Left lobe of liver (tissue), 2 donors: ENCODE measurements at regions not wholly inside any gene's neighbourhood (a gene's known extent, or its start where the extent isn't known, plus 50 kb on each side); places are given as distances from the start of the nearest gene placed in this dataset.
A peak's percentile ranks its signal among the peaks of the same experiment; 100 is the strongest.

Experiments
- ATAC-seq: fragments of 200-7000 bp; cut with Tn5 transposase; one replicate; pipeline ENCODE4 v1.9.1; 2020; ENCODE audit warnings: mild to moderate bottlenecking, moderate library complexity
- DNase-seq: peaks from one replicate; pipeline ENCODE4 v3.0.0-alpha.2; 2020; ENCODE audit warnings: low spot score
- donor health status: DM: no; HTN: no; CAD: no; lungs with moderate emphysema.
- donor health status: DM: no; HTN: yes; CAD: no.

- ATAC-seq (no peak), DNase-seq (no peak)
Observed at GRCh38 chr6:22041797-22042480, 254.9 kb downstream of the PRL start.

- DNase-seq (no peak), ATAC-seq (no peak)
Observed at GRCh38 chr6:22042706-22043105, 254.1 kb downstream of the PRL start.

- DNase-seq, result no peak
- ATAC-seq, result no peak
Observed at GRCh38 chr6:22043284-22043962, 253.4 kb downstream of the PRL start.

DNA sequence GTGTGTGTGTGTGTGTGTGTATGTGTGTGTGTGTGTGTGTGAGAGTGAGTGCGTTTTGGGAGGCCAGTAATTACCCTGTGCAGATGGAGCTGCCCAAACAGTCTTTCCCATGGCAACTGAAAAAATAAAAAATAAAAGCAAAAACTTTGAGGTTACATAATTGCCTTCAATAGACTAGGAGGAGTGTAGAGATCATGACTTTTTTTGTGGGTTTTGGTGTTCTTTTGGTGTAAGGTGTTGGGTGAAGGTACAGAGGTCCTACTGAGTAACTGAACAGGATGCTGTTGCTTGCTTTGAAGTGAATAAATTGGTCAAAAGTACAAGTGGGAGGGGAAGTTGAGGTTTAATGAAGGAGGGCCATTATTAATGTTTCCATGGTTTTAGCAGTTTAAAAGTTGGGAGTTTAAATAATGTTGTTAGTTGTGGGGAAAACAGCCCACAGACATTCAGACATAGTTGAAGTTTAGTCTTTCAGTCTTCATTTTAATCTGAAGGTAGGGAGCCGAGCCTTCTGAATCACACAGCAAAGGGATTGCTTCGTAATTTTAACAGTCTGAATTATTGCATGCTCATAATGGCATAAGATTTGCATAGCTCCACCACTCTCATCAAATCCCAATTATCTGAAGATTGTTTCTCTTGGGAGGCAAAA lies 251.4 kb downstream of the PRL start:
- no peak for DNase-seq
- ATAC-seq, result no peak

- DNase-seq (no peak), ATAC-seq (no peak)
Observed at GRCh38 chr6:22049002-22049401, 247.8 kb downstream of the PRL start.

DNA sequence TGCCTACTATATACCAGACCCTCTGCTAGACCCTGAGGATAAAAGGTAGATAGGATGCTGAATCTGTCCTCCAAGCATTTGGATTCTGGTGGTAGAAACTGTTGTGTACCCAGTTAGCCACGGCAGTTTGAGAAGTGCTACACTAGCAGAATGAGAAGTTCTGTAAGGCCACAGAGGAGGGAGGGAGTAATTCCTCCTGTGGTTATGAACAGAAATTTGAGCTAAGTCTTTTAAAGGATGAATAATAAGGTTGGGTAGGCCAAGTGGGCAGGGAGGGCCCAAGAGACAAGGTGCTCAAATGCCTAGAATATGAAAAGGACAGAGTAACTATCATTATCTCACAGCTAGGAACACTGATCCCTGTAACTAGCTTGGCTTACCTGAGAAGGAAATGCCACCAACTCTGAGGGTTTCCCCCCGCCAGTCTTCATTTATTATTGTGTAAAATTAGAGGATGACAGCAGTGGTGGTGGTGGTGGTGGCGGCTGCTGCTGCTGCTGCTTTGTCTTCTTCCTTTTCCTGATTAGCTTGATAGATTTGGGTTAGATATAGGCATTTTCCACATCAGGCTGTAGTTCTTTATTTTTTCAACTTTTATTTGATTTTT lies 243.3 kb downstream of the PRL start:
- ATAC-seq (no peak), DNase-seq (no peak)

GRCh38 chr6:22056398-22056797 lies 240.4 kb downstream of the PRL start:
- ATAC-seq, result peak; percentile 30
- no peak for DNase-seq

GRCh38 chr6:22057962-22058361 lies 238.9 kb downstream of the PRL start:
- no peak for DNase-seq

DNA sequence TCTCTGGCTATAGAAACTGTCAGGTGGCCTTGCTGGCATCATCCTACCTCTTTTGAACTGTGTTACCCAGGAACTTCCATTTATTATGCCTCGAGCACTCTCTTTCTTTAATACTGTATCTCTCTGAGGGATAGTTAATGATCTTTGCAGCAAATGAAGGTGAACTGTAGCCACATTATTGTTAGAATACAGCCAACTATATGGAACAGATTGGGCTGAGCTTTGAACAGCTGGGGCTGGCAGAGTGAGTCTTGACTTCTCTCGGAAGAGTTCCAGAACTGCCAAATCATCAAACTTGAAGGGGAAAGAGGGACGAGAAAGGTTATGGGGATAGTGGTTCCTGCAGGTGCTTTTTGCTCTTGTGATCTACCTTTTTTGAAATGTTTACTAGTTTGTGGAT lies 237.7 kb downstream of the PRL start:
- ATAC-seq (no peak), DNase-seq (no peak)

More at GRCh38 chr6:22057962-22058361, 238.9 kb downstream of the PRL start:
- no peak for ATAC-seq

DNA sequence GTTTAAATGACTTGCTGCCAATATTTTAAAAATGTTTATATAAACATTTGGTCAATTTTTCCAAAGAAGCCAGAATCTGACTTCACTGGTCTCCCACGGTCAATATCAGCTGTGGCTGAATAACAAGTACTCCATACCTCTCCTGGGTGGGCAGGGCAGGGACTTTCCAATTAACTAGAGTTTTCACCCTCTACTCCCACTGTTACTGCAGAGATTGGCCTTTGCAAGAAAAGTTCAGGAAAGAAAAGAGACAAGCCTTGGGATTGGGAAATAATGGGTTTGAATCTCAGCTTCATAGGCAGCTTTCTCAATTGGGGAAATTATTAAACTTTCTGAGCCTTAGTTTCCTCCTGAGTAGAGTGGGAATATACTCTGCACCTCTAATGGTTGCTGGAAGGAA lies 236.9 kb downstream of the PRL start:
- no peak for ATAC-seq
- no peak for DNase-seq

GRCh38 chr6:22062807-22063408 lies 233.9 kb downstream of the PRL start:
- ATAC-seq, result no peak
- no peak for DNase-seq

DNA sequence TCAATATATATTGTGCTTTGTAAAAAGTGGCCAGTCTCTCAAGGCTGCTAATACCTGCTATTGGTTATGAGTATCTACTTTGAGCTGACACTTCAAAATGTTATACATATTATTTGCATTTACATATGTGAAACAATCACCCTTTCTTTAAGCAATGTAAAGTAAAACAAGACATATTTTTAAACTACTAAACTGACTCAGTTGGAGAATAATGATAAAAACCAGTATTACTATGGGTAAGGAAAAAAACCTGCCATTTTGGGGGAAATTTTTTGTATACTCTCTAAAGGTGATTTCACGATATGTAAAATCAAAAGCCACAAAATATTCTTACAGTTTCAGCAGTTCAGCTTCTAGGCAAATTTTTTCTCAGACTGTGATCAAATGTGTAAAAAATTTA lies 232.3 kb downstream of the PRL start:
- DNase-seq (no peak), ATAC-seq (no peak)

GRCh38 chr6:22067122-22067521 lies 229.7 kb downstream of the PRL start:
- ATAC-seq (no peak), DNase-seq (no peak)

GRCh38 chr6:22067671-22068070 lies 229.2 kb downstream of the PRL start:
- DNase-seq, result no peak
- no peak for ATAC-seq

DNA sequence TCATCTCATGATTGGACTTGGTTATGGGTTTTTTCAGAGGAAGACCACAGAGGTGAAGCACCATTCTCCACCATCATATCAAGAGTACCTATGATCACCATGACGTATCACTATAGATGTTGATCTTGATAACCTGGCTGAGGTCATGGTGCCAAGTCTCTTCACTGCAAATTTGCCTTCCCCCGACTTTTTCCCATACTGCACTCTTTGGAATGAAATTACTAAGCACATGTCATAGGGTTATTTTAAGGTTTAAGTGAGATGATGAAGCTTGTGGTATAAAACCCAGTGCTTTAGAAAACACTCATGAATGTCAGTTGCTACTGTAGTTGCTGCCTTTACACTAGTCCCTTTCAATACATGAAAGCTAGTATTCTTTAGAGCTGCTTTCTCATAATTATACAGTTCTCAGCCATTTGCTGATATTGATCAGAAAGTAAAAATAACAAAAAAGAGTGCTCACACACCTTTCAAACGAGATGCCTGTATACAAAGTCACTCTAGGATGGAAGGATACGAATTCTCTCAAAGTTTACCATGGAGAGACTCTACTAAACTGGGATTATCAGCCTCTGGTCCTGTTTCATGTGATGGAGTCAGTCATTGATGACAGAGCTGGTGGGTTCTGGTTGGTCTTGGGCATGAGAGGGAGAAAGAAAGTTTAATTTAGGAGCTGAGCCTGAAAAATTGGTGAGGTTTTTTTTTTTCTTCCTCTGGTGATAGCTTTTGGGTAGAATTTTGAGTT lies 228.1 kb downstream of the PRL start:
- ATAC-seq (no peak), DNase-seq (no peak)

DNA sequence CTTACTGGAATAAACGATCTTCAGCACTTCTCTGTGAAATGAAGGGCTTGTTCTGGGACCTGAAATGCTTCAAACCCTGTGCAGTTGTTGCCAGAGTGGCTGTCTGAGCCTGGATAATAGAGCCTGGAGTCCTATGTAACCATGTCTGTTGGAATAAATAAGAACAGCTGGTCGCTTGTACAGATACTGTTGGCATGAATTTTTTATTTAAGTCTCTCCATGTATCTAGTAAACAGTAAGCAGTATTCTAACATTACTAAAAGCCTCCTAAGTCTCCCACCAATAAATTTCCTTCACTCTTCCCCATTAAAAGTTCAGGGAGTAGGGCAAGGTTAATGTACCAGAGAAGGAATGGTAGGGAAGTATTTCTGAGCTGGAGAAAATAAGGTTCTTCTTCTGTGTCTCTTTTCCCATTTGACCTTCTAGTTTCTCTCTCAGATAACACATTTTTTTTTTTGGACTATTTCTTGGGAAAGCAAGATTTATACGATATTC lies 227.5 kb downstream of the PRL start:
- no peak for DNase-seq

DNA sequence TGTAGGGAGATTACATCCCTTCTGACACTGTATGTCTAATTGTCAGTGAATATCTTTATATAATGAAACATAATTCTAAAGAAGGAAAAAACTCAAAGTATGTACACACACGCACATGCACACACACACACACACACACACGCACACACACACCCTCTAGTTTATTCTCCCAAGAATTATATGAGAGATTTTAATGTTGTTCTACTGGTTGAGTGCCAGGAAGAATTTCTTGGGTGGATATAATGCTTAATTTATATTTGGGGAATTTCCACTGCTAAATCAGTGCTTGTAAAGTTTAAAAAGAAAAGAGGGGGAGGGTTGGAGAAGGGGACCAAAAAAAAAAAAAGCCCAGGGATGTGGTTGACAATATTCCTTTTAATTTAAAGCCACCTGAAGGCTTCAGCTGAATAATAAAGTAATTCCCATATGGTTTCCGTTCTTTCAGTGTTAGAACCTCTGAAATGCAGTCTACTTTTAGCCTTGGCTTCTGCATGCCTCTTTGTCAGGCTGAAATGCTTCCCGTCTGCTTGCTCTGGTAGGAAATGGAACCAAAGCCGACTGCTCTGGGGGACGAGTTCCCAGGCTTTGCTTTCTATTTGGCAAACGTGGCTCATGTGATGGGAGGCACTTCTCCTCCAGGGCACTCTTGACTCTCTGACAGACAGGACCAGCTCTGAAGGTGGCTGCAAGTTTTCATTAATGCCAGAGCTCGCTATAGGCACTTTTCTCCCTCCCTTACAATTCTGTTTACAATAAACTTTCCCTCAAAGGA lies 225.4 kb downstream of the PRL start:
- DNase-seq (no peak), ATAC-seq (peak; percentile 24)

More for the DNA sequence above, 227.5 kb downstream of the PRL start:
- ATAC-seq, result no peak

- DNase-seq (no peak), ATAC-seq (no peak)
Observed at GRCh38 chr6:22072949-22073348, 223.9 kb downstream of the PRL start.

- ATAC-seq (no peak), DNase-seq (no peak)
Observed at GRCh38 chr6:22073516-22074198, 223.2 kb downstream of the PRL start.
